Stimulated activated CD8-positive, alpha-beta memory T cell treated with anti-CD3 and anti-CD28 coated beads, Interleukin-15, amount 100 ng/mL, for 48 hours (primary cell): ENCODE measurements at regions not wholly inside any gene's neighbourhood (a gene's known extent, or its start where the extent isn't known, plus 50 kb on each side); places are given as distances from the start of the nearest gene placed in this dataset.
"Not testable (repeated sequence)": the region's sequence is repeated elsewhere in the genome, so short reads cannot be mapped to it uniquely, and the experiment has no call there.

Experiments
- DNase-seq, 2 donors: peaks; one replicate each; pipeline ENCODE4 v3.0.0-alpha.2; 2020; ENCODE audit warnings: low read depth in 2 of 2

GRCh38 chr10:63077800-63078199, 55.3 kb upstream of the NRBF2 start:
- DNase-seq = no peak

DNA sequence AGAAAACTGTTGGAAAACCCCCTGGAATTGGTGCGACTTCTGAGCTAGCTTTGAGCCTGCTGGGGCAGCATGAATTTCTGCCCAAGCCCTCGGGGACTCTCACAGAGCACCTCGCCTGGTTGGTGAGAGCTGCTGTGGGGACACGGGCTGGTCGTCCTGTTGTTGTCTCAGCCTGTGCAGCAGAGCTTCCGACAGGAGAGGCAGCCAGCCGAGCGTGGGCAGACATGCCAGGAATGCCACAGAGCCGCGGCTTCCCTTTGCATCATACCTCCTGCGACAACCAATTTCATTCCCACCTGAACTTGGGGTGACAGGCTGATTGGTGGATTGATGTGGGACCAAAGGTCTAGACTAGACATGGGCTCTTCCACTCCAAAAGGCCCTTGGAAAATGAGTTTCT, 60.2 kb upstream of the NRBF2 start:
- no peak for DNase-seq

DNA sequence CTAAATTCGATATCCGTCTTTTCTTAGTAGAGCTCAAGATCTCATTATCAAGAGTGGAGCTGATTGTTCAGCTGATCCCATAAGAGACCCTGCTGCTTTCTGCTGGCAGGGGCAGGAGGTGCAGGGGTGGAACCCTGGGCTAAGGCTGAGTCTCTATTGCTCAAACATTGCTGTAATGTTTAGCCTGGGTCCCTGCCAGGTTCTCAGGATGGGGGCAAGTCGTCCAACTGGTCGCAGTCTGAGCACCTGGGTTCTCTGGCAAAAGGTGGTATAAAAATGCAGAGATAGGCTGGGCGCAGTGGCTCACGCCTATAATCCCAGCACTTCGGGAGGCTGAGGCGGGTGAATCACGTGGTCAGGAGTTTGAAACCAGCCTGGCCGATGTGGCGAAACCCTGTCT, 62.0 kb upstream of the NRBF2 start:
- DNase-seq = no peak

- DNase-seq = no peak
These were observed 63.8 kb upstream of the NRBF2 start for GRCh38 chr10:63069318-63069717.

DNA sequence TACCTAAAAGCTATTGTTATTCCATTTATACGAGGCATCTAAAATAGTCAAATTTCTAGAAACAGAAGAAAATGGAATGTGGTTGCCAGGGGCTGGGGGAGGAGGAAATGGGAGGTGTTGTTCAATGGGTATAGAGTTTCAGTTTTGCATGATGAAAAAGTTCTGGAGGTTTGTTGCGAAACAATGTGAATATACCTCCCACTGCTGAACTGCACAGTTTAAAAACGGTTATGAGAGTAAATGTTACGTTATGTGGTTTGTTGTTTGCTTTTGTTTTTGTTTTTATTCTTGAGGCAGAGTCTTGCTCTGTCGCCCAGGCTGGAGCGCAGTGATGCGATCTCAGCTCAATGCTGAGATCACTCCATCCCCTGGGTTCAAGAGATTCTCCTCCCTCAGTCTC, 64.9 kb upstream of the NRBF2 start:
- no peak for DNase-seq

DNA sequence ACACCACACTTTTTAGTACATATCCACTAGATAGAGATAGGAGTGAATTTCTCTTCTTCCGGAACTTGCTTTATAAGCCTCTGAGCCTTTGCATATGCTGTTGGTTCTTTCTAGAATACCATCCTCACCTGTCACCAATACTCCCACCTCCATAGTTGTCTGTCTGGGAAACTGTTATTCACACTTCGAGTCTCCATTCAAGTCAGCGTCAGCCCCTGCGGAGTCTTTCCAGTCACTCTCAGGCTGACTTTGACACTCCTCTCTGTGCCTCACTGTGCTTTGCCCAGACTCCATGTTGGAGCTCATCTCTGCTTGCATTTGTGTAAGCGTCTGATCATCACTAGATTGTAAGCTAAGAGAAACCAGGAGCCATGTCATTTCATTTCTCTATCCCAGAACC, 66.5 kb upstream of the NRBF2 start:
- no peak for DNase-seq

GRCh38 chr10:63064706-63065105, 68.4 kb upstream of the NRBF2 start:
- no peak for DNase-seq

DNA sequence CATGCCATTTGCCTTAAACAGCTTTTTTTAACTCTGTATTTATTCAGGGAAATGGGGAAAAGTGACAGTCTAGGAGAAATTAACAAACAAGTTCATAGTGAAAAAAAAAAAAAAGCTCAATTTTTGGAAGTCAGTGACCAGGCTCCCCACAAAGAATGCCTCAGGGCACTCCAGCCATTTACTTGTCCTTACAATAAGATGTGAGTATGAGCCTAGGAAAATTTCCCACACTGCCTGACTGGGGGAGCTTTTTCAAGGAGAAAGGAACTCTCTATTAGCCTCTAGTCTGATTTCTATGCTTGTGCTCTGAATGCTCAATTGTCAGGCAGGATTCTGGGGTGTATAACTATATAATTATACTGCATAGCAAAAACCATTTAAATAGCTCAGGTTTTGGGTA, 74.9 kb upstream of the NRBF2 start:
- no peak for DNase-seq

- no peak for DNase-seq
These were observed 75.6 kb upstream of the NRBF2 start for GRCh38 chr10:63057509-63057908.

DNA sequence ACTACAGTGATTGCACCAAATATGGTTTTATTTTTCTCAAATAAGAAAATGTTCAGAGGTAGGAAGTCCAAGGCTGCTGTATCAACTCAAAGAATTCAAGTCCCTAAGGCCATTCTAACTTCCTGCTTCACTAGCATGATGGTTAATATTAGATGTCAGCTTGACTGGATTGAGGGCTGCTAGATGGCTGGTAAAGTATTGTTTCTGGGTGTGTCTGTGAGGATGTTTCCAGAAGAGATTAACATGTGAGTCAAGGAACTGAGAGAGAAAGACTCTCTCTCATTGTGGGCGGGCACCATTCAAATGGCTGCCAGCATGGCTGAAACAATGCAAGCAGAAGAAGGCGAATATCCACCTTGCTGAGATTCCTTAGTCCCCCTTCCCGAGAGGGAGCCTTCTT, 77.4 kb upstream of the NRBF2 start:
- DNase-seq = no peak

- no peak for DNase-seq
These were observed 78.1 kb upstream of the NRBF2 start for GRCh38 chr10:63054889-63055611.

DNA sequence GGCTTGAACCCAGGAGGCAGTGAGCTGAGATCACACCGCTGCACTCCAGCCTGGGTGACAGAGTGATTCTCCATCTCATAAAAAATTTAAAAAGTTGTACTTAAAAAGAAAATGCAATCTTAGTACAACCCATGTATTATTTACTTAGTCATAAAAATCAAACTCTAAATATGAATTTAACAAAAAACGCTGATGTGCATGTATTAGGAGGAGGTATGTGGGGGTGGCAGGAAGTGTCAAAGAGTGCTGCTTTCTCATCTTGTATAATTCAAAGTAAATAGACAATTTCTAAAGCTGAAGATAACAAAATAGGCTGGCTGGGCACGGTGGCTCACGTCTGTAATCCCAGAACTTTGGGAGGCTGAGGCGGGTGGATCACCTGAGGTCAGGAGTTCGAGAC, 81.0 kb upstream of the NRBF2 start:
- no peak for DNase-seq

- no peak for DNase-seq
These were observed 90.9 kb upstream of the NRBF2 start for GRCh38 chr10:63042256-63042655.

DNA sequence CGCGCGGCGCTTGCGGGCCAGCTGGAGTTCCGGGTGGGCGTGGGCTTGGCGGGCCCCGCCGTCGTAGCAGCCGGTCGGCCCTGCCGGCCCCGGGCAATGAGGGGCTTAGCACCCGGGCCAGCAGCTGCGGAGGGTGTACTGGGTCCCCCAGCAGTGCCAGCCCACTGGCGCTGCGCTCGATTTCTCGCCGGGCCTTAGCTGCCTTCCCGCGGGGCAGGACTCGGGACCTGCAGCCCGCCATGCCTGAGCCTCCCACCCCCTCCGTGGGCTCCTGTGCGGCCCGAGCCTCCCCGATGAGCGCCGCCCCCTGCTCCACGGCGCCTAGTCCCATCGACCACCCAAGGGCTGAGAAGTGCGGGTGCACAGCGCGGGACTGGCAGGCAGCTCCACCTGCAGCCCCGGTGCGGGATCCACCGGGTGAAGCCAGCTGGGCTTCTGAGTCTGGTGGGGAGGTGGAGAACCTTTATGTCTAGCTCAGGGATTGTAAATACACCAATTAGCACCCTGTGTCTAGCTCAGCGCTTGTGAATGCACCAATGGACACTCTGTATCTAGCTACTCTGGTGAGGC, 99.4 kb upstream of the NRBF2 start:
- not testable (repeated sequence) for DNase-seq

- DNase-seq = no peak
These were observed 102.6 kb upstream of the NRBF2 start for GRCh38 chr10:63030536-63030935.

DNA sequence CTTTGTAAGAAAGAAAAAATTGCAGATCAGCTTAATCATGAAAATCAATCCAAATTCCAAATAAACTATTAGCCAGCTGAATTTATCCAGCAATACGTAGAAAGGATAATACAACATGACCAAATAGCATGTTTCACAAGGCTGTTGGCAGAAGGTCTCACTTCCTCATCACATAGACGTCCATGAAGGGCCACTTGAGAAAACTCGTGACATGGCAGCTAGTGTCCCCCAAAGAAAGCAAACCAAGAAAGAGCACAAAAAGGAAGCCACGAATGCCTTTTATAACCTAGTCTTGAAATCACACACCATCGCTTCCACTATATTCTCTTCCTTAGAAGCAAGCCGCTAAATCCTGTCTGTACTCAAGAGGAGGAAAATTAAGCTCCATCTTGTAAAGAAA, 105.6 kb upstream of the NRBF2 start:
- no peak for DNase-seq

GRCh38 chr10:63021225-63021624, 111.9 kb upstream of the NRBF2 start:
- DNase-seq = no peak

DNA sequence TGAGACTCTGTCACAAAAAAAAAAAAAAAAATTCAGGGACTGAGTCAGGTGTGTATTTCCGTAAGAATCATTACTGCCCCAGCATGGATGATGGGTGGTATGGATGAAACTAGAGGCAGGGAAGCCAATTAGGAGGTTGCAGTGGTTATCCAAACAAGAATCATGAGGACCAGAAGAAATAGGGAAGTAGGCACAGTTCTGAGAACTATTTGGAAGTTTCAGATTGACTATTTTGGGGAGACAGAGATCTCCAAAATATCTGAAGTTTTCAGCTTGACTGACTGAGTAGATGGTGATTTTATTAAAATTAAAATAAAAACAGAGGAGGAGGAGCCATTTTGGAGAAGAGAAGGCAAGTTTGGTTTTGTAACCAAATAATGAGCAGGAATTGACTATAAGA, 119.4 kb upstream of the NRBF2 start:
- DNase-seq = no peak

DNA sequence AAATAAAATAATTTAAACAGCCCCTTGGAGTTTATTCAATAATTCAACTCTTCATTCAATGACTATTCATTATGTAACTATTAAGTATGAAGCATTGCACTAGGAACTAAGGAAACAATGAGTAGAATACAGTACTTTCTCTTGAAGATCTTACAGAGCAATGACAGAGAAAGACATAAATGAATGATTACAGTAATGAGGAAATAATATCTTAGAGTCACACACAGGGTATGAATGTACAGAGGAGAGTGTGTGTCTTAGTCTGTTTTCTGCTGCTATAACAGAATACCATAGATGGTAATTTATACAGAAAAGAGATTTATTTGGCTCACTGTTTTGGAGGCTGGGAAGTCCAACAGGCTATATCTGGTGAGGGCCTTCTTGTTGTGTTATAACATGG, 120.5 kb upstream of the NRBF2 start:
- no peak for DNase-seq

- no peak for DNase-seq
These were observed 122.9 kb upstream of the NRBF2 start for GRCh38 chr10:63010203-63010602.

GRCh38 chr10:63008491-63008890, 124.6 kb upstream of the NRBF2 start:
- DNase-seq = no peak

- no peak for DNase-seq
These were observed 126.0 kb upstream of the NRBF2 start for GRCh38 chr10:63007112-63007511.

GRCh38 chr10:63005246-63005645, 127.9 kb upstream of the NRBF2 start:
- DNase-seq = no peak
